Hypothalamus (tissue), 51 donors: ENCODE measurements at regions not wholly inside any gene's neighbourhood (a gene's known extent, or its start where the extent isn't known, plus 50 kb on each side); places are given as distances from the start of the nearest gene placed in this dataset.
A peak's percentile ranks its signal among the peaks of the same experiment; 100 is the strongest.
"Not testable (repeated sequence)": the region's sequence is repeated elsewhere in the genome, so short reads cannot be mapped to it uniquely, and the experiment has no call there.

Experiments
- DNase-seq, 51 donors: peaks; one replicate each; lab custom pipeline; 2025; lab: John Stamatoyannopoulos, UW

DNA sequence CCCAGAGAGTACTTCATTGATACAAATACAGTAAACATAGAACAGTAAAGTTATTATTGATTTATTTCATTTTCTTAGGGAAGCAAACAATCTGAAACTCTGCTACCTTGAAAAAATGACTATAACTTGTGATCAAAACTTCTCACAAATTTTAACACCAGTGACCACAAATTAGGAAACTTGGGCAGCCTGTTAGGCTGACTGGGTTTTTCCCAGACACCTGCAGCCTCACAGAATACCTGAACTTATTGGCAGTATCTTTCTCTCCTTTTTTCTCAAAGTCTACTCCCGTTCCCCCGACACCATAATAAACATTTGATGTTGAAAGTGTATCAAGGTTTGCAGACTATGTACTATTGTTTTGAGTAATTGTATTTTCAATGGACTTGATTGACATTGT lies 360.5 kb downstream of the LMO7 start:
- DNase-seq = no peak

DNA sequence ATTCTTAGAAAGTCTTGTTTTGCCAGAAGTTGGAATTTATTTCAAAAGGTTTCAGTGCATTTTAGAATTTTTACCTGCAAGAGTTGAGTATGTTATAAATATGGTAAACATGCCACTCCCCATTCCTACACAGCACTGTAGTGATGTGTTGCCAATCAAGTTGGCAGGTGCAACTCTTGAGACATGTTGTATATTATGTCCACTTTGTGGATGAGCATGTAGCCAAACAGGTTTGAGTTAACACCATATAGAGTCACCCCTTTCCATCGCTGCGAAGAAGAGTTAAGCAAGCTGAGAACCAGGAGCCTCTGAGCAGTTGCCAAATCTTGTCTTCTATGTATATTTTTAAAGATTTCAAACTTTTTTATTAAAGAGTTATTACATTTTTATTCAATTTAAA lies 359.8 kb downstream of the LMO7 start:
- no peak for DNase-seq

DNA sequence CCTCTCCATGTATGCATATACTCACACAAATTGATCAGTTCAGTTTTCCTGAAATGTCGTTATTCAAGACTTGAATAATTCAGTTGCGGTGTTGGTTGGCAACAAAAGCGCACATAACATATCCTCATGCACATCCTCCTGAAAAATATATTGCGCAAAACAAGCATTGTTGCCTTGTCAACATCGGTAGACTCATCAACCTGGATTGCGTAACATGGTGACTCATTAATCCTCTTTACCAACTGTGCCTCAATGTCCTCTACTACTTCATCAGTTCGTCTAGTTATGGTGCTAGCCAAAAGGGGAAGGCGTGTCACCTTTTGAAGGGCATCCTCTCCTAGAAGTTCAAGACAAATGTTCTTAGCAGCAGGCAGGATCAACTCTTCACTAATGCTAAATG lies 357.7 kb downstream of the LMO7 start:
- DNase-seq = no peak

DNA sequence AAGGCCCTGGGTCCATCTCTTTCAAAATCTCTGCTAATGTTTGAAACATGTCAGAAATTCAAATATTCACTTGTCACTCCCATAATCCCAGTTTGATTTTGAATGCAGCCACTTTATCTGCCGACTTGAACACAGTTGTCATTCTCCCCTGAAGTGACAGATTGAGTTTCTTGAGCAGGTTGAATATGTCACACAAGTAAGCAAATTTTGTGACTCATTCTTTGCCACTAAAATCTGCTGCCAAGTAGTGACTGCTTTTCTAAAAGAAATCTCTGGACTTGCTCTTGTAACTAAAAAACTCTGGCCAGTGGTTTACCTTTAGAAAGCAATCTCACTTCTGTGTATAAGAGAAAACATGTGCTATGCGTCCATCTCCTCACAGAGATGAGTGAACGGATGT lies 357.1 kb downstream of the LMO7 start:
- no peak for DNase-seq

DNA sequence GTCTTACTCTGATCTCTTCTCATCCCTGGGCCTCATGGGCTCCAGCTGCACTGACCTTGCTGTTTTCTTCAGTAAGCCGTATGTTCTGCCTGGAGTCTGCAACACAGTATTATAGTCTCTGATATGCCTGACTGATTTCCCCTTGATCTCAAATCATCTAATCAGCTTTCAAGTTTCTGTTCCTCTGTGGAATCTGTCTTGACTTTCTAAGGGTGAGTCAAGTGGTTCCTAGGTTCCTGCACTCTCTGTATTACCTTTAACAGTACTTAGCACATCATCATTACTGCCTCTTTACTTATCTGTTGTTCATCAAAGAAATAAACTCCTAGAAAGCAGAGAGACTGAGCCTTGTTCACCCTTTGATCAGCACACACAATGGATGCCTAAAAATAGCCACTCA lies 350.7 kb downstream of the LMO7 start:
- DNase-seq = no peak

DNA sequence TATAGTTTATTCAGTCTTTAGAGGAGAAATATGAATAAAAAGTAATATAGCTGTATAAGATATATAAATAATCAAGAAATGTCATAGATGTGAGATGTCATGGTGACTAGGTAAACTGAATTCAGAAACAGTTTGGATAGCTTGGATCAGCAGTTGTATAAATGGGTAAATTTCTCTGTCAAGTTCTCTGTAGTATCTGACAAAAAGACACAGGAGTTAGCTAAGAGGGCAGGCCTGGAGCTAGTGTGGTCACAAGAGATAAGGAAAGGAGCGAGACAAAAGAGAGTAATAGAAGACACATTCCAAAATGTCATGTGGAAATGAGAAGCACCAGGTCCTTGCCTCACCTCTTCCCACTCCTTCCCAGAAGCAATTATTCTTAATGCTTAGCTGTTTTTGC lies 349.0 kb downstream of the LMO7 start:
- no peak for DNase-seq

DNA sequence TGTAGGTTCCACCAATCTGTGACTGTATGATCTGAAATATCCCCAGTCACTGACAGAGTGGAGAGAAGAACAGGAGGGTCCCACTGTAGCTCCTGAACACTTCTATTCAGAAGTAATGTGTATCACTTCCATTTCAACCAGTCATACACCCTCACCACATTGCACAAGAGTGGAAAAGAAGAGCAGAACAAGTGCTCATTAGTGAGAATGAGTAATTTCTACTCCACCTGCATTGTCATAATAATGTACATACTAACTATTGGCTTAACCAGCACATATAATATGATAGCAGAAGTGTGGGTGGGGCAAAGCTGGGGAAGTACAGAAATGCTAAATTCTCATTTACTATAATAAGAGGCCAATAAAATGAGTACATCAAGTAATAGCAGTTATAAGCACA lies 342.7 kb downstream of the LMO7 start:
- no peak for DNase-seq

DNA sequence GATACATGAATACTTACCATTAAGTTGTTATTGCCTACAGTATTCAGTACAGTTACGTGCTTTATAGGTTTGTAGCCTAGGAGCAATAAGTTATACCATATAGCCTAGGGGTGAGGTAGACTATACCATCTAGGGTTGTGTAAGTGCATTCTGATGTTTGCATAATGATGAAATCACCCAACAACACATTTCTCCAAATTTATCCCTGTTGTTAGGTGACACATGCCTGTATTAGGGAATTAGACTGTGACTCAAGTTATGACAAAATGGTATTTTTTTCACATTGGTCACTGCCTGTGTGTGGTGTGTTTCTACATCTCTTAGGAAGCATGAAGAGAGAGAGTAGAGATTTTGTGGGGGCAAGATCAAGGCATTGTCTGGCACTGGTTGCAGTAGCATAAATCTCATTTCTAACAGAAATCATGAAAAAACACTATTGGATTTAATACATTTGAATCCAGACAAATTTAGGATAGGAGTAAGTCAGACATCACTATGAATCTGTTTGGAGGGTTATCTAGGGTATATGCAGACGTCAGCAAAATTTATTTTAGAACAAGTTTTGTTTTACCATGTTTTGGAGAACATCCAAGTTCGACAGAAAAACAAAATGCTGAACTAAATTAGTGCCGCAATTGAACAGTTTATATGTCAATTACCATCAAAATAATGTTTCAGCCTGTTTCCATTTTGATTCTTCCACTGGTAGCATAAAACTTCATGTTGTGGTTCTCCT lies 332.1 kb downstream of the LMO7 start:
- DNase-seq = no peak

DNA sequence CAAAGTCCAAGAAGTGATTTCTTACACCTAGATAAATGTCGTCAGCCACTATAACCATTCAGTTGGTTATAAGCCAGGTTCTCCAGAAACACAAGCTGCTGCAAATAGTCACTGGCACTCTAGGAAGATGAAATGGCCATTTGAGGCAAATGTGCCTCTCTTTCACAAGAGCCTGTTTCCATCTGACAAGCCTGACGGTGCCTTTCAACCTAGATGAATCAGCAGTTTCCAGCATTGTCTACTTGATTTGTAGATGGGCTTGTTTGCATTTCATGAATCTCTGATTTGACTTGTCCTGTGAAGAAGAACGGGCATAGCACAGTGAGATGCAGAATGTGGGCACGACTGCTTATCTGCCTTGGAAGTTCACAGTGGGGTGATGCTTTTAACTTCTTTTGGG lies 327.2 kb downstream of the LMO7 start:
- DNase-seq = no peak

DNA sequence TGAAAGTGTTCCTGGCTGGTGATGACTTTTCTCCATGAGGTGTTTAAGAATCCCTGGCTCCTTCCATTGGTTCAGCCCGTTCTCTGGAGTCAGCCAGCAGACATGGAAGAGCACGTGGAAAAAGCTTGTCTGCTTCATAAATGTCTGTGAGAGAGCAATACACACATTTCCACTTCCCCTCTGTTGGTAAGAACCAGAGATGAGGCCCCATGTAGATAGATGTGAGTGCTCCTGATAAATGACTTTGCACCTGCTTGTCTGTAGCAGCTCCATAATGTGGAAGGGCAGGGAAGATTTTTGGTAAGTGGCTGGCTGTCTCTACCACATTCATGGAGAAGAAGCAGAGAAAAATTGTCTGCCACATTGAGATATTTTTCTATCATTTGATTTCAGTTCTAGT lies 325.8 kb downstream of the LMO7 start:
- no peak for DNase-seq

DNA sequence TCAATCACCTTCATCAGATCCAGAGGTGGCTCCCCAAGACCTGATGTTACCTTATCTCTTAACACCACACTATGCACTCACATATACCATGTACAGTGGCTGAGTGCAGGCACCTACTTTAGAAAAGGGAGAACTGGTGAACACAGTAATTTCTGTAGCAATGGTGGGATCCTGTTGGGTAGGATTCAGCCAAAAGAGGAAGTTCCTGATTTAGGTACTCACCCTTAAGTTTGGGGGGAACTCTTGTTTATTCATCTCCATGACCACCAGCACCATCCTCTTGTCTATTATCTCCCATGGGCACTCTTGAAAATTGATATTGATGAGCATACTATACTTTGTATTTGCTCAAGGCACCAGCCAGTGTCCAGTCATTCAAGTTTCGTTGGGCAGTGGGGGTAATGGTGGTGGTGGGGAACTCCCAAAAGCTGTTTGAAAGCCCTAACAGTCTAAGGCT lies 324.4 kb downstream of the LMO7 start:
- DNase-seq = no peak

DNA sequence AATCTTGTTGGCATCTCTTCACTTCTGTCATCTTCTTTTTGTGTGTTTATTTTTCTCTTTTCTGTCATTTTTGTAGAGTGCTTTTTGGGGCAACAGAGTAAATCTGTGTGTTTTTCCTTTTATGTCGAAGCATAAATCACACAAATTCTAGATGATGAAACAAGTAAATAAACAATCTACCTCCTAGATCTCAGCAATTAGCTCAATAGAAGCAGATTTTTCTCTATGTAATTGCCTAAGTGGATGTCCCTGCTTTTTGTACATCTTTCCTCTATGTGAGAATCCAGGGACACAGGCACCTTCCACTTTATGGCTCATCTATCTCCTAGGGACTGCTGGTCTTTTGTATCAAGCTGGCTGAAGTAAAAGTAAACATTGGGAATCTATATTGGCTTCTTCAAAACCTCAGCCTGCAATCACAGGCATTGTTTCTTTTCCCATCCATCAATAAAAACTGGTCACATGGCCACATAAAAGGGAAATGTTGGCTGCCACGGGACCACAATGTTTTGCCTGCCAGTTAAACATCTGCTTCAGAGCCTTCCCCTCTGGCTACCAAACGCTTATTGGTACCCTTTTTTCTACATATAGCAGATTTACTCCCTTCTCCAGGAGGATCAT lies 323.8 kb downstream of the LMO7 start:
- DNase-seq = no peak

DNA sequence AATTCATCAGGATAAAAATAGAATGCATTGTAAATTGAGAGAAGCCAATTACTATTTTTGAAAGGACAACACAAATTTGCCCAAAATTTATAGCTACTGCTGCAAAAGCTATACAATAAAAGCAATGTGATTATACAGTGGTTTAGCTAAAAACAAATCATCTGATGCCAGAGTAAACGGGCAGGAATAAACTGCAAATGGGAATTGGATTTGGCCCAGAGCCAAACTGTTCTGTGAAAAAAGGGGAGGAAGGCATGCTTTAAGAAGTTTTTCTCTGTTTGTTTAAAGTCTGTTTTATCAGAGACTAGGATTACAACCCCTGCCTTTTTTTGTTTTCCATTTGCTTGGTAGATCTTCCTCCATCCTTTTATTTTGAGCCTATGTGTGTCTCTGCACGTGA lies 317.5 kb downstream of the LMO7 start:
- not testable (repeated sequence) for DNase-seq

DNA sequence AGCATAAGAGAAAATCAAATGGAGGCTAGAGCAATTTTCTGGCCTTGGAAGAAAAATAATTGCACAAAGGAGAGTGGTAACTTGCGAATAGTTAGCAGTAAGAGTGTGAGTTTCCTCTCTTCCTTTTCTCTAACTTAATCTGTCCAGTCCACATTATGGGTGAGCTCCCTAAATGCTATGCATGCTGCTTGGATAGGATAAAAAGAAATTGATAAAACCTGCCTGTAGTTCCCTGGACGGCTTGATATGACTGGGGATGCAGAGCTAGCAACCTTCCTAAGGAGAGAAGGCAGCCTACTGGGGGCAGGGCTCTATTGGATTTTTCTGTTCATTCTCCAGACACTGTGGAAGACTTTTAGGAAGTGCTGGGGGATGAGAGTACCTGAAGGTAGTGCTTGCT lies 311.3 kb downstream of the LMO7 start:
- DNase-seq = no peak

DNA sequence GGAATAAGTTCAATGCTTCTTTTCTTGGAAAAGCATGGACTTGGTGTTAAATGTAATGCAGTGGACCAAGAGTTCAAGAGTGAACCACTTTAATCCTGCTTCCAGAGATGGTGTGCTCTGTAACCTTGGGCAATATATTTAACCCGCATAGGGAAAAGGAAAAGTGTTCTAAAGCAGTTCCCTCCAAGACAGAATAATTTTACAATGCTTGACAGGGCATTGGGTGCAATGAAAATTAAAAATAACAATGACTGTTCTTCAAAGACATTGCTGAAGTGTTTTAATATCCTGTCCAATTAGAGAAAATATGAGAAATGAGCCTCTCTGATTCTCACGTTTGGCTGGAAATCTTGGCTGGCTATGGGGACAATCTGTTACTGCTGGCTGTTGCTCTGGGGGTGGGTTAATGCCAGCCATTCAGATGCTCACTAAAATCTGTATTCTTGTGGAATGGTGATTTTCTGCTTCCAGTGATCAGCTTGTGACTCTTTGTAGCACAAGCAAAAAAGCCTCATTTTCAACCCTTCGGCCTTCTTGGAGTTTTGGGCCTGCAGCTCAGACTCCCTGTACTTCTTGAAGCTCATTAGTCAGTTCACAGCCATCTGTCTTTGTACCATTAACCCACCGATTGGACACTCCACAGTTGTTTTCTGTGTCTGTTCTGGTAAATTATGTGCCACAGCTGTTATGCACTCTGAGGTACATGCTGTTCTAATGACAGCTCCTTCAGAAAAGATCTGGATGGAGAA lies 310.6 kb downstream of the LMO7 start:
- DNase-seq = peak in 2 of 51 donors; percentile 27 to 39

DNA sequence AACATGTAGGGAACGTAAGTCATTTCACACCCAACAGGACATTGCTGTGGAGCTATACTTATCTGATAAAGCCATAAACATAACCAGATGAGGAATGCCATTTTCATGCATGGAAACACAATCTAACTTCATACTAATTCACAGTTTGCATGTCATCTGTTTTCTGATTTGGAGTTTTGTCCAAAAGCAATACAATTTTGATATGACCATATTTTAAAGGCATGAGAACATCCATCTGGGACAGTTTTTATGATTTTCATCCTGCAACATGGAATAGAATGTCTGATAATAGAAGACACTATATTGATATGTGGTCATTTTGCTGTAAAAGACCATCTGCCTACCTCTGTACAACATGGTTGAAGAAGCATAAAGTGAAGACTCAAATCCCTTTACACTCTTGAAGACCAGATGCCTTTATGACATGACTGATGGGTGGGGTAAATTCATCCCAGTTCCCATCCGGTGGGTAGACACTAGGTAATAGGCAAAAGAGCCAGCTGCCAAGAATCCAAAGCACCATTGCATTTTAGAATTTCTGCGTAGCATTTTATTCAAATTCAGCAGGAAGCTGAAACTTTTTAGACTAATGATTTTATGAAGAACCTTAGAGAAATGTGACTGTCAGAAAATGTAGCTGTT lies 309.8 kb downstream of the LMO7 start:
- no peak for DNase-seq

DNA sequence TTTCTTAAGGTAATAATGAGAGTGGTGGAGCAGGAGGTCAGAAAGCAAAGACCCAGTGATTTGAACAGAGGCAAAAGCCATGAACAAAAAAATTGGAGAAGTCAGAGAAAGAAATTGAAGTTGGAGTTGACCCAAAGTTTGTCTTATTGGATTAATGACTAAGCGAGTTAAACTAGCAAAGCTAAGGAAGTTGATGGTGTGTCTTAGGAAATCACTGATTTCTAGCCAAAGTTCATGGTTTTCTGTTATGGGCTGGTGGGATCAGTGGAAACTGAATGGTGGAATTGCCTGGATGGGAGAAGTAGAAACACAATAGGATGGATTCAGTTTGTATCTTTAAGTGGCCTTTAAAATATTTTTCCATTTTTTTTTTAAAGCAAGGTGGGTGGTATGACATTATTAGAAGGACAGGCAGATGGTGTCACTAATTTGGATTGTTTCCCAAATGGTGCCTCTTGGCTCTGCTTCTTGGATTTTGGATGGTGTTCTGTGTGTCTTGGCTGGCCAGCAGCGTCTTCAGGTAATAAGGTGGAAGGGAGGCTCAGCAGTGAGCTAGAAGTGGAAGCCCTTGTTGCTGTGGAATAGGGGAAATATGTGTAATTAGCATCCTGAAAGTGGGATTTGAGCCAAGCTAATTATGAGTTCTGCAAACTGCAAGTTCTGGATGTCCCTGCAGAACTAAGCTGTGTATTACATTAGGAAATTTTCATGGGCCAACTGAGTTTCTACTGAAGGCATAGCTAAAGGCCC lies 302.9 kb downstream of the LMO7 start:
- DNase-seq = no peak

DNA sequence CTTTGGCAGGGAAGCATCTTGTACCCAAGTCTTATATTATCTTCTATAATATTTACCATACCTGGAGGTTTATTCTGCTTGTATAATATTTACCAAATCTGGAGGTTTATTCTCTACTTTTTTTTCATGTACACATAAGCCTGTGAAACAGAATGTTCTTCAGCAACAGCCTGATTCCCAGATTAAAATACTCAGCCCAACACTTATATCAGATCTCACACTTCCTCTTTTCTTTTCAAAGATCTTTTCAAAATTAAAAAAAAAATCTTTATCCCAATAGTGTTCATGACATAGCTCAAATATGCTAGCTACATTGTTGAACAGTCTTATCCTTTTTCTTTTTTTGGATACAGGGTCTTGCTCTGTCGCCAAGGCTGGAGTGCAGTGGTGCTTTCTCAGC lies 300.7 kb downstream of the LMO7 start:
- no peak for DNase-seq

DNA sequence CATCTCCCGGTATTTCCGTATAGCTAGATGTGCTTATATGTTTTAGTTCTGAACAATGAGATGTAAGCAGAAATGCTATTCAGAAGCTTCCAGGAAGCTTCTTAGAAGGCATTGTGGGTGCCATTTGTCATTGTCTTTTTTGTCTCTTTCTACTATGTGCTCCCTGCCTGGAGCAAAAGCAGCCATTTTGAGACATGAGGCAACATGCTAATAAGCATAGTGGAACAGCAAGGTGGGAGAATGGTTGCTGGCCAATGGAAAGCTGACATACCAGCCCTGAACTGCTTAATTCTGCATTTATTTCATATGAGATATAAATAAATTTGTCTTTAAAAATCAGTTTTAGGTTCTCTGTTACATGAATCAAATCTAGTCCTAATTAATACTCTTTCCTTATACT lies 299.7 kb downstream of the LMO7 start:
- DNase-seq = no peak

DNA sequence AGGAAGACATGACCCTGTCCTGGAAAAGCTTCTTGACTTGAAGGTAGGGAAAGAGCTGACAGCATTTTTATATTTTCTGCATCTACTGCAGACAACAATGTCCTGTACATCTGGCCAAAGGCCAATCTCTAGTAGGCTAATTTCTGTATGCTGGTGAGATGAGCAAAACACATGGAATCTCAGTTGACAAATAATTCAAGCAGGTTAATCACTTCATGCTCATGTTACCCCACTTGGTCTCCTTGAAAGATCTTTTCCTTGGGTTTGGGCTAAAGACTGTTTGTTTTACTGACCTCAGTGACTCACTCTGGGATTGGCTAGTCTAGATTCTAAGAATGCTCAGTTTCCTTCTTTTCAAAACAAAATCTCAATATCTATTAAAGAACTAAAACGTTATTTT lies 298.8 kb downstream of the LMO7 start:
- no peak for DNase-seq

DNA sequence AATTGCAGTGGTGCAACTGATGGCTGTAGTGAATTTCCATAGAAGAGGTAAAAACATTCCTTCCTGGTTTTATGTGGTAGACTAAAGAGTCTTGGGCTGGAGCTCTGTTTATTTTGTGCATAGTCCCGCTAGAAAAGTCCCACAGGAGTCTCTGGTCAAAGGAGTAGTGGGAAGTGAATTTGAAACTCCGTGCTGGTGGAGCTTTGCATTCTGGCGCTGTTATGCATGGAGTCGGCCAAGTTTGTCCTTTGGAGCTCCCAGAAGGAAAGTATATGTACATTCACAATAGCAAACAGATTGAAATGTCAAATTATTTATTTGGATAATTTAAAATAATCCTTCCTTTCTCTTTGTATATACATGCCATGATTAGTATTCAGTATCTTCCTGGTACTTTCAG lies 296.5 kb downstream of the LMO7 start:
- DNase-seq = no peak
